IMR-90 (cell line): ENCODE measurements at regions not wholly inside any gene's neighbourhood (a gene's known extent, or its start where the extent isn't known, plus 50 kb on each side); places are given as distances from the start of the nearest gene placed in this dataset.
A peak's percentile ranks its signal among the peaks of the same experiment; 100 is the strongest.

Experiments used
- ATAC-seq: fragments of 200-7000 bp; cut with Tn5 transposase; 2 replicates; pipeline ENCODE4 v1.9.1; 2020; ENCODE audit warnings: low read depth, mild to moderate bottlenecking, moderate library complexity
- BruUV-seq: library from RNA; stranded (reverse); fragments of 400-500 nt; replicated peaks from 2 replicates; lab custom pipeline; 2021; lab: Mats Ljungman, UMichigan
- CTCF ChIA-PET: fragments of 300-600 bp; formaldehyde crosslinking; extraction: SDS; loops from one replicate; lab custom pipeline; 2021; ENCODE audit warnings: antibody characterized with exemption; lab: Yijun Ruan, JAX
- POLR2A ChIA-PET: fragments of 300-600 bp; sonication (Branson Sonifier 250); formaldehyde crosslinking; loops from one replicate; lab custom pipeline; 2022; ENCODE audit warnings: antibody characterized with exemption; ENCODE audit not compliant: unreplicated experiment; lab: Charles Lee
- DNase-seq: peaks from one replicate; pipeline ENCODE4 v3.0.0; 2013
- H2AFZ ChIP-seq: replicated peaks from 2 replicates; pipeline ENCODE3; 2013; ENCODE audit warnings: low read length, mild to moderate bottlenecking; ENCODE audit not compliant: poor library complexity
- H2AK5ac ChIP-seq: 2 replicates; pipeline ENCODE4 v1.6.1; 2013; ENCODE audit warnings: low read depth, low read length, inconsistent platforms
- H2AK9ac ChIP-seq: replicated peaks from 2 replicates; pipeline ENCODE3; 2013; ENCODE audit warnings: mild to moderate bottlenecking, low read depth, low read length, moderate library complexity; ENCODE audit not compliant: poor library complexity
- H2BK120ac ChIP-seq: 2 replicates; pipeline ENCODE4 v1.6.1; 2013; ENCODE audit warnings: low read depth, low read length, inconsistent platforms
- H2BK15ac ChIP-seq: 3 replicates; pipeline ENCODE4 v1.6.1; 2013; ENCODE audit warnings: low read depth, low read length, inconsistent platforms
- H2BK20ac ChIP-seq: 2 replicates; pipeline ENCODE4 v1.6.1; 2013; ENCODE audit warnings: low read depth, mild to moderate bottlenecking, inconsistent platforms, low read length, moderate library complexity
- H2BK5ac ChIP-seq: 2 replicates; pipeline ENCODE4 v1.6.1; 2013; ENCODE audit warnings: mild to moderate bottlenecking, low read depth, low read length, inconsistent platforms; ENCODE audit not compliant: poor library complexity, severe bottlenecking
- H3K14ac ChIP-seq: replicated peaks from 2 replicates; pipeline ENCODE4 v1.6.1; 2013; ENCODE audit warnings: low read depth, low read length, inconsistent platforms
- H3K18ac ChIP-seq: 2 replicates; pipeline ENCODE4 v1.6.1; 2013; ENCODE audit warnings: low read depth, low read length, control low read depth
- H3K23ac ChIP-seq: 2 replicates; pipeline ENCODE4 v1.6.1; 2013; ENCODE audit warnings: low read depth, low read length, inconsistent platforms
- H3K27ac ChIP-seq: 2 replicates; pipeline ENCODE4 v1.5.1; 2013; ENCODE audit warnings: mild to moderate bottlenecking, control low read depth, low read length; ENCODE audit not compliant: insufficient read depth
- H3K27me3 ChIP-seq: 2 replicates; pipeline ENCODE4 v1.6.1; 2013; ENCODE audit warnings: low read length; ENCODE audit not compliant: control insufficient read depth, insufficient read depth
- H3K36me3 ChIP-seq: 2 replicates; pipeline ENCODE4 v1.6.1; 2013; ENCODE audit warnings: low read length, mixed read lengths; ENCODE audit not compliant: control insufficient read depth, insufficient read depth
- H3K4ac ChIP-seq: 2 replicates; pipeline ENCODE4 v1.6.1; 2013; ENCODE audit warnings: low read depth, low read length, inconsistent platforms
- H3K4me1 ChIP-seq: 2 replicates; pipeline ENCODE4 v1.6.1; 2013; ENCODE audit warnings: low read length, mixed read lengths; ENCODE audit not compliant: control insufficient read depth, insufficient read depth
- H3K4me2 ChIP-seq: 2 replicates; pipeline ENCODE4 v1.6.1; 2013; ENCODE audit warnings: low read depth, mild to moderate bottlenecking, control low read depth, low read length, moderate library complexity
- H3K4me3 ChIP-seq: 2 replicates; pipeline ENCODE4 v1.5.1; 2013; ENCODE audit warnings: low read depth, mild to moderate bottlenecking, control low read depth, low read length, moderate library complexity; ENCODE audit not compliant: insufficient read depth
- H3K56ac ChIP-seq: 2 replicates; pipeline ENCODE4 v1.6.1; 2013; ENCODE audit warnings: low read length, inconsistent platforms; ENCODE audit not compliant: insufficient read depth; ENCODE audit errors: extremely low read depth
- H3K79me1 ChIP-seq, 2 experiments: 2 replicates each; pipeline ENCODE4 v1.6.1; 2013; ENCODE audit warnings: low read length in 2 of 2, inconsistent platforms in 1 of 2, low read depth in 1 of 2
- H3K9ac ChIP-seq: 2 replicates; pipeline ENCODE4 v1.6.1; 2013; ENCODE audit warnings: low read depth, low read length, control low read depth
- H3K9me1 ChIP-seq: 2 replicates; pipeline ENCODE4 v1.6.1; 2013; ENCODE audit warnings: low read length, inconsistent platforms; ENCODE audit not compliant: insufficient read depth
- H3K9me3 ChIP-seq: 2 replicates; pipeline ENCODE4 v1.6.1; 2013; ENCODE audit warnings: low read length; ENCODE audit not compliant: control insufficient read depth, insufficient read depth
- H4K20me1 ChIP-seq: 2 replicates; pipeline ENCODE4 v1.6.1; 2013; ENCODE audit warnings: low read length, inconsistent platforms; ENCODE audit not compliant: insufficient read depth
- H4K5ac ChIP-seq: 2 replicates; pipeline ENCODE4 v1.6.1; 2013; ENCODE audit warnings: mild to moderate bottlenecking, low read depth, low read length, control low read depth
- H4K8ac ChIP-seq, 2 experiments: 2 replicates each; pipeline ENCODE4 v1.6.1; 2013; ENCODE audit warnings: low read depth in 2 of 2, low read length in 2 of 2, control low read depth in 1 of 2, inconsistent platforms in 1 of 2
- H4K91ac ChIP-seq: 2 replicates; pipeline ENCODE4 v1.6.1; 2013; ENCODE audit warnings: low read depth, low read length, inconsistent platforms; ENCODE audit not compliant: insufficient read depth
- MAFK ChIP-seq: IDR thresholded peaks from 2 replicates; pipeline ENCODE4 v1.6.1; 2012; ENCODE audit warnings: low read depth, low read length, improper control_type of control experiment
- RCOR1 ChIP-seq: IDR thresholded peaks from 2 replicates; pipeline ENCODE4 v1.6.1; 2012; ENCODE audit warnings: mild to moderate bottlenecking, low read length, improper control_type of control experiment; ENCODE audit not compliant: insufficient replicate concordance
- WGBS, 2 experiments: methylation state at CpG; one replicate each; pipeline versions ENCODE4 v1.1.5 to v1.1.7; 2013; ENCODE audit warnings: missing lambda C conversion rate in 2 of 2; ENCODE audit not compliant: insufficient read length in 1 of 2; ENCODE audit errors: extremely low coverage in 2 of 2; 5-methylcytosine and 5-hydroxymethylcytosine counted together
- dilution Hi-C: fragments of 300-500 bp; cut with HindIII; formaldehyde crosslinking; loops from one replicate; pipeline ENCODE4 v1.14.3; 2018; ENCODE audit warnings: low sequenced_read_pairs; ENCODE audit not compliant: unreplicated experiment
- in situ Hi-C: fragments of 300-500 bp; cut with MboI; formaldehyde crosslinking; loops from 3 replicates; pipeline ENCODE4 v1.14.3; 2019; ENCODE audit warnings: low sequenced_read_pairs, inconsistent platforms, mixed read lengths
- intact Hi-C: fragments of 100-400 bp; cut with micrococcal nuclease; formaldehyde crosslinking; loops from 2 replicates; pipeline ENCODE4 v1.10.0; 2022

DNA sequence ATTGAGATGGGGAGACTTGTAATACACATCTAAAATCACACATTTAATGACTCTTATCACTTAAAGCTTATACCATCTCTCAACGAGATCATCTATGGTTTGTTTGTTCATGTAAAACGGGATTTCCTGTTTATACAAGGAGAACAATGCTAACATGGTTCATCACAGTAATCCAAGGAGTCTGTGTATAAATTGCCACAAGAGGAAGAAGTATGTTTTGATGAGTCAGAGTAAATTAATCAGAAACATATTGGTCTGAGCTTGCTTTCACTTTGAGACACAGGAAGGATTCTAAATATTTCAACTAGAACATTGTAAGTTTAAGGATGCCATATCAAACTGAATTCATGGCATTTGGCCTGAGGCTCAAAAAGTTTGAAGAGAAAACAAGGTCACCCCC lies 594.1 kb downstream of the GLUD2 start:
- Histone ChIP-seq H2BK20ac (no peak overlapping the region), H2AK5ac (no peak overlapping the region), H2BK5ac (no peak overlapping the region), H2BK120ac (no peak overlapping the region), H3K4me2 (no peak overlapping the region), H3K9me1 (no peaks in the 10 kb centered on the region), H3K9me3 (no peaks in the 10 kb centered on the region), H4K5ac (no peak overlapping the region), H3K36me3 (no peaks in the 10 kb centered on the region), H3K9ac (no peak overlapping the region), H3K23ac (no peak overlapping the region), H3K79me1 (no peaks in the 10 kb centered on the region), H2BK15ac (no peak overlapping the region), H3K18ac (no peak overlapping the region), H3K14ac (no peak overlapping the region), H4K91ac (no peak overlapping the region), H2AFZ (no peak overlapping the region), H3K27ac (no peak overlapping the region), H3K4me3 (no peak overlapping the region), H3K4me1 (no peaks in the 10 kb centered on the region), H4K20me1 (no peaks in the 10 kb centered on the region), H3K4ac (no peak overlapping the region), H2AK9ac (no peak overlapping the region), H4K8ac (no peak overlapping the region), H3K27me3 (no peaks in the 10 kb centered on the region), H3K56ac (no peak overlapping the region)
- WGBS, 2 experiments: no CpG with 5 or more reads among the region's 2 CpGs
- intact Hi-C loops (no loop called here), in situ Hi-C loops (no loop called here), dilution Hi-C loops (no loop called here)
- TF ChIP-seq RCOR1 (no peak), MAFK (peak; percentile 24; the same call in 1 of the 2 replicates)
- CTCF ChIA-PET: no interaction called here
- DNase-seq (peak; percentile 0), ATAC-seq (no peak)
- POLR2A ChIA-PET: no interaction called here
- no TSS peak for BruUV-seq
